GM21515 (cell line): ENCODE measurements at regions not wholly inside any gene's neighbourhood (a gene's known extent, or its start where the extent isn't known, plus 50 kb on each side); places are given as distances from the start of the nearest gene placed in this dataset.

Source experiments
- ATAC-seq: cut with Tn5 transposase; IDR thresholded peaks from one replicate; pipeline ENCODE4 v1.9.1; 2021; ENCODE audit not compliant: unreplicated experiment

DNA sequence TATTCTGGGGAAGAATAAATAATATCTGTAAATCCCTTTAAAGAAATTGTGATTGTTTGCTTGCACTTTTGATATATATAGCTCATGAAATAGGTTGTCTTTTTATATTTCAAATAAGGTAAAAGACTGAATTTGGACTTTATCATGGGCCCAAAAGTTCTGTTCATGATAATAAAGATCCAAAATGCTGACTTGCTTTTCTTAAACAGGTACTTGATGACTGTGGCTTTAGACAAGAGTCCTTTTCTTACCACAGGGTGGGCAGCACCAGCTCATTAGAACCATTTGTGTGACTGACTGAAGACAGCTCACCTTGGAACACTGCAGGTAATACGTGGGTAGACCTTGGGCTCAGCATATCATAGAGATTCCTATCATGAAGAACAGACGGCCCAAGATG is 432.6 kb downstream of the ETNK1 start:
- ATAC-seq = no peak

DNA sequence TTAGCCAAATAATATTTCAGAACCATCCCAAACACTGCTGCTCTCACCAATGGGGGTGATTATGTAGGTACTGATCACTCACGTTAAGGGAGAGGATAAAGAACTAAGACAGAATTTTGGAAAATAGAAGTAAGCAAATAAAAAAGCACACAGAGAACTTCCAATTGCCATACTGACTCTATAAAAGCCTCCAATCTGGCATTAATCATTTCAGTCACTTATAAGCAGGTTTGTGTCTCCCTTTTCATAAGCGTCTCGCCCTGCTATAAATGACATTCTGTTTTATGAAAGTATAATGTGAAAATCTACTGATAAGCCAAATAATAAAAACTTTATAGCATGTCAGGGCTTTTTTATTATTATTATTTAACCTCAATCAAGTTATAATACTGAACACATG is 435.2 kb downstream of the ETNK1 start:
- no peak for ATAC-seq

DNA sequence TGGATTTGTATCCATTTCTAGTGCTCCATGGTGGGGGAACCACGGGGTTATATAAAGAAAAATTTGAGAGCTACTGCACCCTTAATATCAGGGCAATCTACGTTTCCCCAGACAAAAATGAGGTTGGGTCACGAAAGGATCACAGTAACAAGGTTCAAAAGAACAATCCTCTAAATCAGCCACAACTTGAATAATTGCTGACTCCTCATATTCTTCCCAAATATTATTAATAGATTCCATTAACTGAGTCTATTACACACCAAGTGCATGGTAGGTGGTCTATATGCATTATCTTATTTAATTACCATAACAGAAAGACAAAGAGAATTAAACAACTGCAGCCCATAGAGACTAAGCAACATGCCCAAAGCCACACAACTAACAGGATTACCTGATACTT is 438.2 kb downstream of the ETNK1 start:
- no peak for ATAC-seq

DNA sequence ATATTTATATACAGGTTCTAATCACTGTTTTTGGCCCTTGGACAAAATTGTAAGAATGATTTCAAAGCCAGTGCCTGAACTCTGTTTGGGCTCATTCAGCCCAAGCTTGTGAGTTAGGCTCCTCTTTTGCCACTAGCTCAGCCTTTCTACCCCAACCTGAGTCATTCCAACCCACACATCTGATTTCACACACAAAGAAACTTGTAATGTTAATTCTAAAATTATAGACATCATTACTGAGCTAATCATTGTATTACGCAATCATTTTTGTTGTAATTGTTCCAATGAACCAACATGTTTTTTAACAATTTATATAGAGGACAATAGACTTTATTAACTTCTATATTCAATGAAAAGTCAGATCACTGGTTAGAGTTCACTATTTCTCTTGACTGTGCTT is 441.1 kb downstream of the ETNK1 start:
- no peak for ATAC-seq

DNA sequence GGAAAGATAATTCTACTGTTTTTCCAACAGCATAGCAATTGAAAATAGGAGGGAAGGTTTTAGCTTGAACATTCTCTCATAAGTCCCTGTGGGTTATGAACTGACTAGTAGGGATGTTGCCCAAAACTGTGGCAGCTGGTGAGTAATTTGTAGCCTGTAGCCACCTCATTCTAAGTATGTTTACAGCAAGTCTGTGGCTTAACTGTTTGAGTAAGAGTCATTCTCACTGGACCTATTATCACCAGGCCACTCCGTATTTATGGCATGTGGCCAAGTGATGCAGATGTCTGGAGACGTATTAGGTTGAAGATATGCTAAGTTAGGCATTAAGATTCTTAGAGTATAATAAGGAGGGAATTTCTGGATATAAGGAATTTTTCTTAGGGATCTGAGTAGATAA is 458.3 kb downstream of the ETNK1 start:
- ATAC-seq = no peak

DNA sequence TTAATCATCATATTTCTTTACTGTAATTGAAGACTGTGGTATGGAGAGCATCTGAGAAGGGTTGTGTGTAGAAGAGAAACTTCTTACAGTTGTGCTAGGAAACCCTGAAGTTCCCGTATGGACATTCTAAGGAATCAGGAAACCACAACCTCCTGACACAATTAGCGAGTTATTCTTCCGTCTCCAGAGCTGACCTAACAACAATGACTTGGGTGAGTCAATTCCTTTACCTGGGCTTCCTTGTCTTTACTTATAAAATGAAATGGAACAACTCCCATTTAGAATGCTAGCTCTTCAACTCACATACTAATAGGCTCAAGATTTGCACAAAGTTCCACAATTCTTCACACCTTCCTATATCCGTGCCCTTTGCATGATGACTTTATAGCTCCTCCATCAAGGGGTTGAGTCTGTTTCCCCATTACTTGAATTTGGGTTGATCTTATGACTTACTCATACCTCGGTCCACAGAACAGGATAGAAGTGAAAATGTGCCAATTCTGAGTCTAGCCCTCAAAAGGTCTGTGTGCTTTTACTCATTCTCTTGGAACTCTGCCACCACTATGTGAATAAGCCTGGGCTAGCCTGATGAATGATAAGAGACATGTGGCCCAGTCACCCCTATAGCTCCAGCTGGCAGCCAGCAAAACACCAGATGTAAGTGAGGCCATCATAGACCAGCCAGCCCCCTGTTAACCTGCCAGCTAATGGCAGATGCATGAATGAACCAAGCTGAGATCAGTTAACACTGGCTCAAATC is 459.4 kb downstream of the ETNK1 start:
- ATAC-seq = no peak

DNA sequence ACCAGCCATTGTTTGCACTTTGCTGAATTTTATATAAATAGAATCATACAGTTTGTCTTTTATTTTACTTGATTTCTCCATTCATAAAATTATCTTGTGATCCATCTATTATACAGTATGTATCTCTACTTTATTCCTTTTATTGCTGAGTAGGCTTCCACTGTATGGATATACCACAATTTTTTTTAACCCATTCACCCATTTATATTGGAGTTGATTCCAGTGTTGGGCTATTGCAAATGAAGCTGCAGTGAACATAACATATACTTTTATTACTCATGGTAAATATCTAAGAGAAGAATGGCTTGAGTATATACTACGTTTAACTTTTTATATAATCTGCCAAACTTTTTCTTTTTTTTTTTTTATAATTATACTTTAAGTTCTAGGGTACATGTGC is 463.6 kb downstream of the ETNK1 start:
- no peak for ATAC-seq

DNA sequence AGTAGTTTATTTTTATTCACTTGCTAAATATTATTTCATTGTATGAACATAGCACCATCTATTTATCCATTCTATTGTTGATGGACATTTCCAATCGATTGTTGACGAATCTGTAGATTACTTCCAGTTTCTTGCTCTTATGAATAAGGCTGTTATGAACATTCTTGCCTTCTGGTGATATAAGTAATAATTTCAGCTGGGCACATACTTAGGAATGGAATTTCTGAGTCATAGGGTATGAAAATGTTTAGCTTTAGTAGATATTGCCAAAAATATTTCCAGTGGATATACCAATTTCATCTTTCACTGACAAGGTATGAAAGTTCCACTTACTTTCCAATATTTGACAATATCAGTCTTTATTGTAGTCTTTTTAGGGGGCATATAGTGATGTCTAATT is 468.5 kb downstream of the ETNK1 start:
- no peak for ATAC-seq

DNA sequence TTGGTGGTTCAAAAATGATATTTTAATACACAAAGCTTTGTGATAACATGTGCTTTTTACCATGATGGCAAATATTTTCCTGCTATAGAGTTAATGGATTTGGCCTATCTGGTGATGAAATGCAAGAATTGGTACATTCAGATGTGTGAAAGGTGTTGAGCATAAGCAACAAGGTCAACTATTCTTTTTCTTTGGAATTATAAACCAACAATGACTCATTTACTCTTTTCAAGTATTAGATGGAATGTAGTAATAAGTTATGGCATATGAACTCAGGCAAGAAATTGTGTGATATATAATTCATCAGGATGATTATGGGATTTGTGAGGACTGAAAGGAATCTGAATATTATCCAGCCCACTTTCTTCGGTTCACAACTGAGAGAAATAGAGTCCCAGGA is 471.4 kb downstream of the ETNK1 start:
- no peak for ATAC-seq

DNA sequence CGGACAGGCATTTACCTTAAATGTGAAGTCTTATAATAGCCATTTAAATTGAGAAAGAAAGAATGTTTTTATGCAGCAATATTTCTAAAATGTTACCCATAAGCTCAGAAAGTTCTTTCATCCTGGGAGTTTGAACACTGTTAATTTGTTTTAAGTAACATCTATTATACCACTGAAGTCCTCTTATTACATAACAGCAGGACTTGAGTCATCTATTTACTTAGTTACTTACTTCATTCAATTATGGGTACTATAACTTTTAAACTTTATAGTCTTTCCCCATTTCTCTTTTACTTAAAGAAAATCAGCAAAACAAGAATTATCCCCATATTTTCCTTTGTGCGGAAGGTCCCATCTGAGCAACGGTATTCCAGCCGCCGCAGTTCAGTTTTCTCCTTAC is 473.1 kb downstream of the ETNK1 start:
- no peak for ATAC-seq

DNA sequence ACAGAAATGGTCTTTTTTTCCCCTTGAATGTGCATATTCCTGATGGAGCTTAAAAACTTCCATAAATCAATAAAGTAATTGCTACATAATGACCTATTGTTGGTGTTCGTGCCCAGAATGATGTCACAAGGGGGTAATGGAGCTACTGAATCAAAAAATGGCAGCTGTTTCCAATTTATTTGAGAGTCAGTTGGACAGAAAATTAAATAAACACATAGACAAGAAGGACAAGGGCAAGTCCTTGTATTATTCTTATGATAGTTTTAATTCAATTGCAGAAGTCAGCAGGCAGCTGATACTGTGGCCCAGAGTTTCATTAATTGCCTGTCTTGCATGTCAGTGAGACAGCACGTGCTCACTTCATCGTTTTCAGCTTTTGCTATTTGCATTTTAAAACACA is 473.5 kb downstream of the ETNK1 start:
- no peak for ATAC-seq

DNA sequence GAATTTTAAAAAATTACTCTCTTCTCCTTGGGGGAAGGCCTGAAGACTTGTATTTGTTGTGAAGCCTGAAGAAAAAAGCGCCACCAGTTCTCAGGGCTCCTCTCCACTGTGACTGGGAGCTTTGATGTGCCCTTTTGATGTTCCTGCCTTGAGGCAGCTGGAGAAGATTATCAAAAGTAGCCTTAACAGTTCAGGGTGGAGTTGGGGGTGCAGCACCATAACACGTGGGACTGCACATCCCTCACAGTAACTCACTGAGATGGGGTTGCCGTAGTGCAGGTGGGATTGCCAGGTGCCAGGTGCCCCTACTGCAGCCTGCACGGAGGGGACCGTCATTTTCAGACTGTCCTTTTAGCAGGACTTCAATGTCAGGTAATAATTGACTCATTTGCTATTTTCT is 474.1 kb downstream of the ETNK1 start:
- ATAC-seq = no peak

DNA sequence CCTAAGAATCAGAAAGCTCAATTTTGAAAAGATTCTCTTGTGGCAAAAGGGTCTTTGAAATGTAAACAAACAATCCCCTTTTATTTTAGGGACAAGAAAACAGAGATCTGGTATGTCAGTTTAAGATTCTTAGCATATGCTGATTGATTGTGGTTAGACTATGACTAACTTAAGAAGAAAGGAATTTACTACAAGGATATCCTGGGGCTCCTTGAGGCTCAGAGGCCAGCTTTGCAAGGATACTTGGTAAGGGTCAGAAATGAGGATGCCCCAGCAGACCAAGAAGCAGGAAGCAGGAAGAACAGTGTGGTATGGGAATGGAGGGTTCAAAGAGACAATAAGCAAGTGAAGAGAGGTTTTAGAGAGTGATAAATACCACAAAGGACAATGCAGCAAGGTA is 474.6 kb downstream of the ETNK1 start:
- ATAC-seq = no peak

DNA sequence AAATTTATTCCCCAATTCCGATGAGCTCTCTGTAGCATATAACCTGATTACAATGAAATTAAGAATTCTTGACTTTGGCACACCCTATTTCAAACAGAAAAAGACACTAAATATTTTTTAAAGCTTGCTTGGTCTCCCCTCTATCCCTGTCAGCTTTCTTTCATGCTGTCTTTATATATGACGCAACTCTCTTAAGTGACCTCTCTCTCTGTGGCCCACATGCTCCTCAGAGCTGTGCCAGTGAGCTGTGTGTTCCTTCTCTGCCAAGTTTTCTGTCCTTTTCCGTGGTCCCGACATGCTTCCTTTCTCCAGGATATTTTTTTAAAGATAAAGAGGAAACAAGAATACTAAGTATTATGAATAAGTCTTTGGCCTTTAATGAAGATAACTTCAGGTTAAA is 484.0 kb downstream of the ETNK1 start:
- no peak for ATAC-seq

DNA sequence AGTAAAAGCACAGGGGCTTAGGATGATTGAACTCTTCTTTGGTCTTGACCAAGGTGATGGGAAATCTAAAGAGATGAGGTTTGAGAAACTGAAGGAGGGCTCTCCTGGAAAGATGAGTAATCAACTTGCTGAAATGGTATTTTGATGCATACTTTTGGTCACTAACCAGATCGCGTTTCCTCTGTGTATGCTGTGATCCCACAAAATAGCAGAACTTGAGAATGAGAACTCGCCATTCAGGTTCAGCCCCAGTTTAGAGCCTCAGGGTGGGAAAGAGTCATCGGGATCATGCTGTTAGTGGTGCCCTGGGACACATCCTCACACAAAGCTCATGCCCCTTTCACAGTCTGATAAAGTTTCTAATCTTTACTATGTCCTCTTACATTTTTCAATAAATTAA is 488.8 kb downstream of the ETNK1 start:
- ATAC-seq = no peak

DNA sequence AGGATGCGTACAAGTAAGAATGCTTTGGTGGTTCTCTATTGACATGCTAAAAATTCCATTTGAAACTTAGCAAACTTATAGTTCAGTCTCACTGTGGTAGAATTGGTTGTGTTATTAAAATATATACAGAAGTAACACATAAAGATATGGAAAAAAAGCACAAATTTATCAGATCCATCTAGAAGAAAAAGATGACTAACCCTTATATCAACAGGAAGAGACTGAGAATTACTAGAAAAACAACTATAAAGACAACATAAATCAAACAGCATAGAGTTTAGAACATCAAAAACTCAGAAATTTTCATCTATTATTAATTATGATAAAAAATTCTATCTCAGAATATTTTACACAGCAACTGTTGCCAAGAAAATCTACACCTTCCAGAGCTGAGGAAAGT is 491.0 kb downstream of the ETNK1 start:
- ATAC-seq = no peak

DNA sequence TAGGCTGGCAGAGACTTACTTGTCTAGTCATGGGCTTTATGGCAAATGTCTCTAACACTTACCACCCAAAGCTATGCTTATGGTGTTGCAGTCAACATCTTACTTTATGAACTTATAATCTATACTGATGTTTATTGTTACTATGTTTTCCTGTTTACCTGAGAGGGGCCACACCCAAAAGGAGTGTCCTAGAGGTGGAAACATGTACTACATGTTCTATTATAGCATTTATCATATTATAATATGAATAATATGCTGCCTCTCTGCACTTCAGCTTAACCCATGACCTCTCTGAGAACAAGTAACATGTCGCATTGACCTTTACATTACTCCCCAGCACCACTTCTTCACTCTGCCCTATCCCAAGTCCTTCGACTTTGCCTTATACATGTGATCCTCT is 501.8 kb downstream of the ETNK1 start:
- ATAC-seq = no peak

DNA sequence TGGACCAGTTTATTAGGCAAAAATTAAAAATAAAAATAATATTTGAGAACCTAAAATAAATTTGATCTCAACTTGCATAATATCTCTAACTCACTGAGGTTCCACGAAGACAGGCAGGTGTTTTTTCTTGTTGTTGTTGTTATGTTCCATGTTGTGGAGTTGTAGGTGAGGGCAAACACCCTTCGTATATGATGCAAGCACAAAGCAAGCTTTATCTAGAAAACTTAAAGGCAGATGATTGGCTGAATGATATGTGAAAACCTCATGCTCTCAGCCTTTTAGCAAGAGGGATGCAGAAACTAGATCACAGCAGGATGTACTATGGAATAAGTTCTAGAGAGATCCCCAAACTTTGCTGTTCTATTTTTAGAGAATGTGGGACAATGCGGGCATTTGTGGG is 502.7 kb downstream of the ETNK1 start:
- no peak for ATAC-seq

DNA sequence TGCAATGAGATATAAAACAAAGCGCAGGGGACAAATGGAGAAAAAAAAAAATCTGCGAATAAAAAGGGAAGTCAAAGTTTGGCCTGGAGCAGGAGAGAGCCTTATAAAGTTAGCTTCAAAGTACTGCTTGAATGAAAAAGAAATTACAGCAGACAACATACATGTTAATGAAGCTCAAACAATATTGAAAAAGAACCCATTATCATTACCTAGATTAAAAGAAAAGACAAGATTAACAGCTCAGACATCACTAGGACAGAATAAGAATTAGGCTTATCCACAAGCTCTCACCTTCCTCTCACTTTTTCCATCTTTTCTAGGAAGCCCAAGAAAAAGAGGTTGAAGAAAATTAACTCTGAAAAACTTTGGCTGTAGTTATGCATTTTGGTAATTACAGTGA is 503.5 kb downstream of the ETNK1 start:
- no peak for ATAC-seq

DNA sequence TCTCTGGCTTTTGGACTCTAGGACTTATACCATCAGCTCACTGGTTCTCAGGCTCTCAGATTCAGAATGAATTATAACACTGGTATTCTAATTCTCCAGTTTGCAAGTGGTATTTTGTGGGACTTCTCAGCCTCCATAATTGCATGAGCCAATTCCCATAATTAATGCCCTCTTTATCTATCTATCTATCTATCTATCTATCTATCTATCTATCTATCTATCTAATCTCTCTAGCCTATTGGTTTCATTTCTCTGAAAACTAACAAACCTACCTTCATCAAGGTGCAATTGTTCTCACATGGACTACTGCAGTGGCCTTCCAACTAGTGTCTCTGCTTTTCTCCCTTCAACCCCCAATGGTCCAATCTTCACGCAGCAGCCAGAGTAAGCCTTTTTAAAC is 507.4 kb downstream of the ETNK1 start:
- no peak for ATAC-seq

DNA sequence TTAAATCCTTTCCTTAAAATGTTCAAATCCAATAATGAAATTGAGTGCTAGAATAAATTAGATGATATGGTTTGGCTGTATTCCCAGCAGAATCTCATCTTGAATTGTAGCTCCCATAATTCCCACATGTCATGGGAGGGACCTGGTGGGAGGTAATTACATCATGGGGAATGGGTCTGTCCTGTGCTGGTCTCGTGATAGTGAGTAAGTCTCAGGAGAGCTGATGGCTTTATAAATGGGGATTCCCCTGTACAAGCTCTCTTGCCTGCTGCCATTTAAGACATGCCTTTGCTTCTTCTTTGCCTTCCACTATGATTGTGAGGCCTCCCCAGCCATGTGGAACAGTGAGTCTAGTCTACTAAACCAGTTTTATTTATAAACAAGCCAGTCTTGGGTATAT is 508.5 kb downstream of the ETNK1 start:
- ATAC-seq = no peak

DNA sequence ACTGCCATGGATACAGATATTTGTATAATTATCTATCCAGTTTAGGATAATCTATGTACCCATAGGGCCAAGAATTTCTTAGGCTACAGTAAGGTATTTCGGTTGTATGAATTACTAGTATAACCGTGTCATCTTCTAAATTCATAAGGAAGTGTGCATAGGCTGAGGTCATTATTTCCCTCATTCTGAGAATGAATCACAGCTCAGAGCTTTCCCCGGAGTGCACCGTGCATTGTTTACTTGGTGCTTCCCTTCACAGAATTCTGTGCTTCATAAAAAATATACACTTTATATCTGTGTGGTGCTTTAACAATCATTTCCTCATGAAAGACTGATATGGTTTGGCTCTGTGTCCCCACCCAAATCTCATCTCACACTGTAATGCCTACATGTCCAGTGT is 514.1 kb downstream of the ETNK1 start:
- ATAC-seq = no peak

DNA sequence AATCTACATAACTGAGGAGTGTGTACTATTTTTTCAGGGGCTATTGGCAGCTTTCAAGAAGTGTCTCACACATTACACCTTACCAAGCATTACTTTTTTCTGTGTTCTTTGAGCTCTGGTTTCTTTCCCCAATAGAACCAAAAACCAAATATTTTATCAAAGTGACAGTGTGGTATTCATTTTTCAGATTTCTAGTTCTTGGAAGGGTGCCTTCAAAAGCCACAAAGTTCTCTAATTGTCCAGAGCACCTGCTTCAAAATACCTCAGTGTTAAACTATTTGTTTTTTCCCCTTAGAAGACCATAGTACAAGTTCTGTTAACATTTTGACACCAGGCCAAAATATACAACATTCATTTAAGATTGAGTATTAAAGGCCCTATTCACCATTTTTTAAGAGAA is 515.7 kb downstream of the ETNK1 start:
- ATAC-seq = no peak

DNA sequence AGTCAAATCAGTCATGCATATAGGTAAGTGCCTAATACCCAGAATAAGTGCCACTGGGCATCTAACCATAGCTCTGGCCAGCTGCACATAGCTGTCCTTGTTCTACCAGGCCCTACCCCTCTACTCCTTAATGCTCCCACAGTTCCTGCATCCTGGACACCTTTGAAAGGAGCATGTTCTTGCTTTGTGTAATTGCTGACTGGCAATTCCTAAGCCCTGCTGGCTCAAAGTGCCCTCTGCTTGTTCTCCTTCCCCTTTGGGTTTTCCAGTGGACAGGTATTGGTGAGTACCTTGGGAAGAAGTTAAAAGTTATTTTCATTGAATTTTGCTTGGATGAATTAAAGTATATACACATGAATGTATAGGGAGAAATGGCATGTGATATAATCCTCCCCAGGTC is 516.4 kb downstream of the ETNK1 start:
- no peak for ATAC-seq
